GM21825 (cell line): ENCODE measurements at regions not wholly inside any gene's neighbourhood (a gene's known extent, or its start where the extent isn't known, plus 50 kb on each side); places are given as distances from the start of the nearest gene placed in this dataset.

Experiments used
- ATAC-seq: cut with Tn5 transposase; IDR thresholded peaks from one replicate; pipeline ENCODE4 v1.9.1; 2021; ENCODE audit warnings: mild to moderate bottlenecking, moderate library complexity; ENCODE audit not compliant: unreplicated experiment

DNA sequence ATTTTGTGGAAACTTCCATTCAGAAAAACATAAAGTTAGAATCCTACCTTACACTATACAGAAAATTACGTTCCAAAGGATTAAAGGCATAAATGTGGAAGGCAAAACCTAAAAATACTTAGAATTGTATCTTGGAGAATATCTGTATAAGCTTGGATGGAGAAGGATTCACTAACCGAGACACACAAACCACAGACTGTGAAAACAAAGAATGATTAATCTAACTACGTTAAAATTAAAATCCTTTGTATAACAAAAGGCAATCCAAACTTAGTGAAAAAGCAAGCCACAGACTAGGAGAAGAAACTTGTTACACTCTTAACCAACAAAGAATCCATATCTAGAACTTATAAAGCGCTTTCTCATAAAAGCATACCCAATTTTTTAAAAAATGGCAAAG is 678.8 kb downstream of the INHBA start:
- no peak for ATAC-seq

DNA sequence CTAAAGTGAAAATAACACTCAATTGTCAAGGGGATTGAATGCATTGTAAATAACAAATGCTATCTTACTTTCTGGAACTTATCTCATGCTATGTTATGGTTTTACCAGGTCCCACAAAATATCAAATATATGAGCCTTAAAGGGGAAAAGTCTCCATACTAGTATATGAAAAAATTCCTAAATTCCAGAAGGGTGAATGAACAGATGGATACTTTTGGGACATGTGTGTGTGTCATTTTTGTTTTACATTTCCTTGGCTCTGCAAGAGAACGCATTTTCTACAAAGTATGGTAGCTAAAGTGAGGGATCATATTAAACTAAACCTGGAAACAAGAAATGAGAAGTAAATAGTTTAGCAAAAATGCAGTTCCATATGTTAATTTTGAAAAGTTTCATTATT is 682.8 kb downstream of the INHBA start:
- ATAC-seq: no peak

DNA sequence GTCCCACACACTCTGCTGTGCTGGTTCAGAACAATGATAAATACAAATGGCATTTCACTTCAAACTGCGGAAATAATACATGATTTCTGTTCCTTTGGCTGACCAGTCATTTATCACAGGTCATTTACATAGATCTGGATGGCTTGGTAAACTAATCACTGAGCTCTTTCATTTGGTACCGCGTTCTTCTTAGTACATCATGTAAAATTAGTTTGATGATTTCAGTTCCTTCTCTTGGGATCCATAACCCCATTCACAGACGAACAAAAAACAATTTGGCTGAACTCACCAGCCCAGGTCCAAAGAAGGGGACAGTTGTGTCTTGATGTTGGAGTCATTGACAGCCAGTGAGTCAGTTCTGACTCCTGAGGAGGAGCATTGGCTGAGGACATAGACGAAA is 689.8 kb downstream of the INHBA start:
- ATAC-seq: no peak

GRCh38 chr7:41012041-41012440 is 690.8 kb downstream of the INHBA start:
- ATAC-seq: no peak

GRCh38 chr7:41010967-41011366 is 691.9 kb downstream of the INHBA start:
- ATAC-seq: no peak

- ATAC-seq: no peak
These were observed 692.5 kb downstream of the INHBA start for GRCh38 chr7:41010418-41010817.

GRCh38 chr7:41007811-41008210 is 695.1 kb downstream of the INHBA start:
- ATAC-seq: no peak

DNA sequence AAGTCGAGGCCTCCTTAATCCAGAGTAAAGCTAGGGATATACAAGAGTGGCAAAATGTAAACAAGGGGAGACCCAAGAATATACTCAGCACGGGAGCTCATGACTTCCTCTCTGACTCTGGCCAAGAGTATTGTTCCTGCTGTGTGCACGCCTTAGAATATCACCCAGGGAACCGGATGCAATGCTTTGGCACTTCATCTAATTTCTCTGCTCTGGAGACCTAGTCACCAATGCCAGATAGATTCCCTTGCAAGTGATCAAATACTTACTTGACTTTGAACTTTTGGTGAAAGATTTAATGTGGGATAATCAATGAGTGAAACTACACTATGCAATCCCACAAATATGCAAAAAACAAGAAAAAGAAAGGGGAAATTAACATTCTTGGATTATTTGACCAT is 695.5 kb downstream of the INHBA start:
- no peak for ATAC-seq

GRCh38 chr7:41006306-41006995 is 696.4 kb downstream of the INHBA start:
- ATAC-seq: no peak

- no peak for ATAC-seq
These were observed 697.5 kb downstream of the INHBA start for GRCh38 chr7:41005374-41005901.

DNA sequence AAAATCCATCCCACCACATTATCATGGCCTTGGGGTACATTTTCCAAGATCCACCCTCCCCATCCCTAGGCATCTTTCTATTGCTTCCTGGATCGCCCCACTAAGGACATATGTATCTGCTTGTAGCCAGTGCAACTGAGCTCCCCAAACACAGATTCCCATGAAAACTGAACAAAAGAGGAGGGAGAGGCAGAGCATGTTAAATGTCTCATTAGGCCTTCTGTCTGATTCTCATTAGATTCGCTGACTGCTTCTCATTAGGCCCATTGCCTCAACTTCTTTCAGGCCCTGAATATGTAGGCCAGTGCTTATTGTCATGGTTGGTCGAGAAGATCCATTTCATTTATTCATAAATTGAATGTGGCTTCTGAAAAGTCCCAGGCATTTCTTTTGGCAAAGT is 698.9 kb downstream of the INHBA start:
- no peak for ATAC-seq

- no peak for ATAC-seq
These were observed 699.3 kb downstream of the INHBA start for GRCh38 chr7:41003611-41003940.

DNA sequence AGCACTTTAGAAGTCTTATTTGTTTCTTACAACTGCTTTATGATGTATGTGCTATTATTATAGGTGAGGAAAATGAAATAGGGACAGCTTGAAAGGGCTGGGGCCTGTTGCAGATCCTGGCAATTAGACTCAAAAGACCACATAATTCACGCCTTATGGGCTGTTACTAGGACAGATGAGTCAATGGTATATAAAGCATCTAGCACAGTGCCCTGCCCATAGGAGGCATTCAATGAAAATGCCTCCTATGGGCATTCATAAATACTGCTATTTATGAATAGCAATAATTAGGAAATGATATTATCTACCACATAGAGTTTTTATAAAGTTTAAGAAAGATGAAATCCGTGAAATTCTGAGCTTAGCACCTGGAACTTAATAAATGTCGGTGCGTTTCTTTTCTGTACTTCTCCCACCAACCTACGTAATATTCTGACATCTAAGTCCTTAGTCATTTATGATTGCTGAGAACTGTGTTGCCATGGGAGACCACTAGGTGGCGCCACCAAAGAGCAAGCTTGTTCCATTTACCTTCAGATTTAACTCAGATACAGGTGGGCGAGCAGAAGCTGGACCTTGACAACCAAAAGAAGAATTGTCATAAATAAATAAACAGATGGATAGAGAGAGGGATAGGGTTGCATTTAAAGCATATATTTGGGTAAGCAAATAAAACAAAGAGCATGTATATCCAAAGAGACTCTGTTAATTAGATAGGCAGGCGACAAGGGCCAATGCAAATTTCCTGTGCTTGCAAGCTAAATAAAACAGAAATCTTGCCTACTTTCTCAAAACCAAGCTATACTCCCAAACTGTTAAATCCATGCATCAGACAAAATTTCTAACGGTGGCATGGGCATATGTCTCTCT is 699.9 kb downstream of the INHBA start:
- ATAC-seq: no peak

- no peak for ATAC-seq
These were observed 702.8 kb downstream of the INHBA start for GRCh38 chr7:41000042-41000441.

- ATAC-seq: no peak
These were observed 706.6 kb downstream of the INHBA start for GRCh38 chr7:40996233-40996677.

DNA sequence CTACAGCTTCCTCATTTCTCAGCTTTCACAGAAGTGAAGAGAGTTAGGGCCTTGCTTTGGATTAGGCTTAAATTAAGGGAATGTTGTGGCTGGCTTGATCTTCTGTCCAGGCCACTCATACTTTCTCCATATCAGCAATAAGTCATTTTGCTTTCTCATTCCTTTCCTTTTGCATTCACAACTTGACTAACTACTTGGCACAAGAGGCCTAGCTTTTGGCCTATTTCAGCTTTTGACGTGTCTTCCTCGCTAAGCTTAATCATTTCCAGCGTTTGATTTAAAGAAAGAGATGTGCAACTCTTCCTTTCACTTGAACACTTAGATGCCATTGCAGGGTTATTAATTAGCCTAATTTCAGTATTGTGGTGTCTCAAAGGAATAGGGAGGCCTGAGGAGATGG is 712.0 kb downstream of the INHBA start:
- no peak for ATAC-seq

GRCh38 chr7:40987571-40987970 is 715.3 kb downstream of the INHBA start:
- no peak for ATAC-seq

DNA sequence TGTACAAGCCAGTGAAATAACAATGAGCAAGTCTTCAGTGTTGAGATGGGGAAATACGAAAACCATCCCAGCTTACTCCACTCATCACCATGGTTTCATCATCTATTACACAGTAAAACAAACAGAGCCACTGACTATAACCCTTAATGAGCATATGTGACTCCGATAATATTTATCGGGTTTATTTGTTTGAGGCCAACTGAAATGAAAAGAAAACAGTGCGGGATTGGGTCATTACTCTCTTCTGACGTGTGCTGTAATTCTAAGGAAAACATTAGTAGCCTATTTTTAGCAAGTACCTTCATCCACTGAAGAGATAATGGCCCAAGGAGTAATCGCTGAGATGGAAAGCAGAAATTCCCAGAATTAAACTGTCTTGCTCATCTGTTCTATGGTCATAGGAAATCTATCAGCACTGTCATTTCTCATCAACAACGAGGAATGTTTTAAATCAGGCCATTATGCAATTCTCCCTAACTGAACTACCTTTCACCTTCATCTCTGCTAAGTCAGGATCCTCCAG is 716.5 kb downstream of the INHBA start:
- no peak for ATAC-seq

- no peak for ATAC-seq
These were observed 719.8 kb downstream of the INHBA start for GRCh38 chr7:40983111-40983510.

GRCh38 chr7:40979296-40979695 is 723.6 kb downstream of the INHBA start:
- no peak for ATAC-seq

DNA sequence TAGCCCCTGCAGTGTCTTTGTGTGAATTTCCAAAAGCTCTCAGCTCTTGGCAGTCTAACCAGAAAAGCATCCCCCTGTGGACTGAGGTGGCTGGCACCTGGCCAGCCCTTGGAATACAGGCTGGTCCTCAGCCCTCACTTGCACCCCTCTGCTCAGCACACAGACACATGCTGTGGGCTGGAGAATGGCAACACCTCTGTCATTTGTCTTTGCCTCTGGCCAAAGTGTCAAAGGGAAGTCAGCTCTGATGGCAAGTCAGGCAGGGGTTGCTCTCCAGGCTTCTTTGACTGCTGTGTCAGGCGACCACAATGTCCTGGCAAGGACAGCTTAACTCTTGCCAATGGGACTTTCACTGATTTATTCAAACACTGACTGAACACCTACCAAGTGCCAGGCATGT is 724.8 kb downstream of the INHBA start:
- no peak for ATAC-seq

DNA sequence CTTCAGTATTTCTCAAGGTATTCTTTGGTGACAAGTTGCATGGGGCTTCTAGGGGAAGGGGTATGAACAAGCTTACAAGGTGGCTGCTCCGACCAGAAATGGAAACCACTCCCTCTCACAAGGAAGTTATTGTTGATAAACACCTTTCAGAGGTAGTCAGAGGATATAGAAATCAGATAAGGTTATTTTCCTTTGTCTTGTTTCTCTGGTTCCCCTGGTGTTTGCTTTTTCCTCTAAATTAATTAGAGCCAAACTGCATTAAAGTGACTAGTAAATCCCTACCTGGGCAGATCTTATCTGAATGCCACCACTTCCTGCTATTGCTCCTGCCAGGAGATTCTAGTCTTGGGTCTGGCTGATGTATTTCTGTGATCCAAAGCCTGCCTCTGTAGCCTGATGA is 725.4 kb downstream of the INHBA start:
- ATAC-seq: no peak
